AML-193 (cell line): ENCODE measurements at regions not wholly inside any gene's neighbourhood (a gene's known extent, or its start where the extent isn't known, plus 50 kb on each side); places are given as distances from the start of the nearest gene placed in this dataset.

Experiments used
- DNase-seq, 2 experiments: peaks; one replicate each; lab custom pipeline; 2025; lab: John Stamatoyannopoulos, UW

DNA sequence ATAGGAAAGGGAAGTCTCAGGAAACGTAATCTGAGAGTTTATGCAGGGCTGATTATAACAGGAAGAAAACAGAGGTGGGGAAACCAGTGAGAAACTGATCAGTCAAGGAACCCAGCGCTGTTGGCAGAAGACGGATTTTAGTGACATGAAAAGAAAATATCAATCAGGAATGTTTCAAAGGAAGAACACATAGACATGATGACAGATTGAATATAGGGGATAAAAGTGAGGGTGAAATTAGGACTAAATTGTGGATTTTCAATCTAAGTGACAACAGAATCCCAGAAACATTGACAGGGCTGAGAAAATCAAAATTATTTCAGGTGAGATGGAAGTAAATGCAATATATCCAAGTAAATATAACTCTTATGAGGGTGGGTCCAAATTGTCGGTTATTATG lies 199.8 kb upstream of the CCDC150 start:
- no peak for DNase-seq

DNA sequence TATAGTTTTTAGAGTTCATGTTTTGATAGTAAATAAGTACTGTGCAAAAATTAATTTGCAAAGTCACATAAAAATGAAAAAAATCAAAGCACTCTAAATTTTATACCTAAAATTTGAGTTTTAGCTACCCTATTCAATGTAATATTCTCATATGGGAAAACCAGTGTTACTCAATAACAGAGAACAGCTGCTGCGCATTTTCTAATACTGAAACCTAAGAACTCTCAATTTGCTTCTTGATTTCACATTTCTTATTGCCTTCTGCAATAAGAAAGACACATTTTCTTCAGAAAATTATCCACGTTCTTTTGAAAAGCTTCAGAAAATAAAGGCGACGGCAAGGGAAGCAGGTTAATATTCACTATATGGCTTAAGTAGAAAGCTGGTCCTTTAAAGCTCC lies 199.1 kb upstream of the CCDC150 start:
- DNase-seq: no peak

DNA sequence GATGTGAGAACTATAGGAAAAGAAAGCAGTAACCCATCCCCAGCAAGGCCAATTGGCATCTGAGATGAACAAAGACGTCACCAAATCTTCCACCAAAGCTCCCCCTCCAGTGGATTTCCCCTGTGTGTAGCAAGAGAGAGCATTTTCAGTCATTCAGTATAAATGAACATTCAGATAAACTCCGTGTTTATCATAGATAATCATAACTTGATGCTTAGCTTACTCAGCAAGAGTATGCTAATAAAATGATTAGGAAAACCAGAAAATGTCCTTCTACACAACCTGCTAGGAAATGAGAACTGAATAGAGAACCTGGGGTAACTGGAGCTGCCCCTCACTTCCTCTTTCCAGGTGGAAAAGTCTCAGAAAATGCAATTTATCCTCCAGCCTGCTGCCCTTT lies 198.0 kb upstream of the CCDC150 start:
- DNase-seq: no peak

DNA sequence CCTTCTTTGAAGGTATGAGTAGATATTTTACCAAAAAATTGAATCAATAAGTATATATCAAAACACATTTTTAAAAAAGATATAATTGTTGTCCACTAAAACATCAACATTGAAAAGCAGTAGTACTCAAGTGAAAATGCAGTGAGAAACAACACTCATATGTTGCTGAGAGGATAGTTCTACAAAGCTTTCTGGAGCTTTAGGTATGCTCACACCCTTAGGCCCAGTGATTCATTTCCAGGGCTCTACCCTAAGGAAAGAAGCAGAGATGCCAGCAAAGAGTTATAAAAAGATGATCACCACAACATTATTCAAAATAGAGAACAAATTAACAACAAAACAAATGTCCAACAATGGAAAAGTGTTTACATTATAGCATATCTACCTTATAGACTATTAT lies 197.3 kb upstream of the CCDC150 start:
- DNase-seq: no peak

DNA sequence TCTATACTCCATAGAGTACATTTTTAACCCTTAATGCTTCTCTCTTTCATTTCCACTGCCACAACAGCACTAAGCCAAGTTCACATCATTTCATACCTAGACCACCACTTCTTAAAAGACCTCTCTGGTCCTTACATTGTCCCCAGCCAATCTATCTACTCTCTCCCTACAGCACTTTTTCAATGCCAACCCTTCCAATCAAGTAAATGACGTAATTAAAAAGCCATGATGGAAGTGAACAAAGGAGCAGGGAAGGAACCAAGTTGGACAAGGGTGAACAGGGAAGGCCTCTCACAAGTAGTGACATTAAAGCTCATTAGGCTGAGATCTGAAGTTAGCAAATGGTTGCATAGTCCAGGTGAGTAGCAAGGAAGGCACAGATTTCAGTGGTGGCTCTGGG lies 195.1 kb upstream of the CCDC150 start:
- DNase-seq: no peak

DNA sequence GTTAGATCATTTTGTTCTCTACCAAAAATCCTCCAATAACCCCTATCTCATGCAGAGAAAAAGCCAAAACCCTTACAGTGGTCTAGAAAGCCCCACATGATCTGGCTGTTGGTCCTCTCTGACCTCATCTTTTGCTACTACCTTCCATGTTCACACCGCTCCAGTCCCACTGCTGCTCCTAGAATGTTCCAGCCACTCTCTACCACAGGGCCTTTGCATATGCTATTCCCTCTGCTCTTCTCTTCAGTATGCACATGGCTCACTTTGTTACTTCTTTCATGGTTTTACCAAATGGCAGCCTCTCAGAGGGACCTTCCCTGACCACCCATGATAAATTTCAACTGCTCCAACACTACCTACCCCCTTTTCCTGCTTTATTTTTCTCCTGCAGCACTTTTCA lies 193.5 kb upstream of the CCDC150 start:
- no peak for DNase-seq

DNA sequence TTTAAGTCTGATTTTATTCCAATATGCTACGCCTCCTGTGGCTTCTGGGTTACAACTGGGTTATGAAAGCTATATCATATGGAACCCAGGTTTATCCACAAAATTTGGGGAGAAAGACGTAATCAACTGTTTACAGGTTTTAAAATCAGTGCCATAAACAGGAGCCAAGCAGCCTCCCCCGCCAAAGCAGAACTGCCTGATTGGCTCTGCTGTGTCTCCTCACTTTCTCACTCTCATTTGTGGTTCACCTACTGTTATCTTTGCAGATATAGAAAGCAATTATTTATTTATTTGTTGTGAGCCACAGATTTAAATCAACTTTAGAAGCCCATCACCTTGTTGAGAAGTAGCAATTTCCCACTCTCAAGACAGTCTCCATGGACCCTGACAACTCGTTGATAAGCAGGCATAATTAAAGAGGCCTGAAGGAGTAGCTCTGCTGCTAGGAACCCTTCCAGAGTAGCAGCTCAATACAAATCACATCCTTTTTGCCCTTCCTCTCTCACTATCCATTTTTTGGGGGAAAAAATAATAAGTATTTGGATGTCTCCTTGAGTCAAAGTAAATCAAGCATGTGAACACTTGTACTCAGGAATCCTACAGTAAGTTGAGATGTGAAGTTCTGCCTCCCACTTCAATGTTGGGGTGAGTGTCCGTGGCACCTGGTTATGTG lies 191.0 kb upstream of the CCDC150 start:
- no peak for DNase-seq

DNA sequence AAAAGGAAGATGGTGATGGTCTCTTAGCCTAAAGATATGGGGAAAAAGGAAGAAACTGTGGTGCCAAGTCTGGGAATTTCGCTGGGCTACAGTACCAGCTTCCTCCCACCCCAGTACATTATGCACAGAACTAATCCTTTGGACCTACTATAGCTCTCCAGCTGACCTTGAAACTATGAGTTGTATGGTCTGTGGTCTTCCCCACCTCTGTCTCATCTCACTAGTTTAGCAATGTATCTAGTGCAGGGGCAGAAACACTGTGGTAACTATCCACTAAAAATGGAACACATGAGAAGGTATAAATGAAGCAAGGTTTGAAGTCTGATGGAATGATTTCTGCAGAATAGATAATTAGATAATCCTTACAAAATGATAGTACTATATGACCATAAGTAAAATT lies 190.4 kb upstream of the CCDC150 start:
- DNase-seq: no peak

DNA sequence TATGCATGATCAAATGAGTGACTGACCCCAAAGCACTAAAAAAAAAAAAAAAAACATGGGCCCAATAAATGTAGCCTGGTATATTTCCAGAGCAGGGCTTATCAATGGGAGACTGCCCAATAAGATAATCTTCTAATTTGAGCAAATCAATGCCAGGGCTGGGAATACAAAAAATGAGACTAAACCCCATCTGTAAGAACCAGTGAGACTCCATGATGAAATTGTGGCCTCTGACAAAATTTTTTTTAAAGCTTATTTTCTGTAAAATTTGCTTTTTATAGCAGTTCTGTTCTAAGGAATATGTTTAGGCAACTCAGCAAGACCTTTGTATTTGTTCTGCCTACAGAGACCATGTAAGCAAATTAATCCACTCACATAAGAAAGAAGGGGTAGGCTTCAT lies 186.8 kb upstream of the CCDC150 start:
- no peak for DNase-seq

DNA sequence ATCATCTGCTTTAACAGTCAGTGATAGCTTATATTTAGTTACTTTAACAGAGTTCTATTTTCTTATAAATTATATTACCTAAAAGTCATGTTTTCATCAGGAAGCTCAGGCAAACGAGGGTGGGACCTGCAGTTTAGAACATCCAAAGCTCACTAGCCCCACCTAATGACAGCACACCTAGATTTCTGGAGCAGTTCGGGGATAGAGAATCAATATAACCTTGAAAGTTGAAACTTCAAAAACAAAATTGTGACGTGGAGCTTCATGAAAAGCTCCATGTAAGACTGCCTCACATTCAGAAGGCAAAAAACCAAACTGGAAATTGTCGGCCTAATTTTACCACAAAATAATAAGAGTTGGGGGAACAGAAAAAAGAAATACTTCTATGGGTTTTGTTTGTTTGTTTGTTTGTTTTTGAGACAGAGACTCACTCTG lies 185.9 kb upstream of the CCDC150 start:
- DNase-seq: peak; percentile 22 to 58

DNA sequence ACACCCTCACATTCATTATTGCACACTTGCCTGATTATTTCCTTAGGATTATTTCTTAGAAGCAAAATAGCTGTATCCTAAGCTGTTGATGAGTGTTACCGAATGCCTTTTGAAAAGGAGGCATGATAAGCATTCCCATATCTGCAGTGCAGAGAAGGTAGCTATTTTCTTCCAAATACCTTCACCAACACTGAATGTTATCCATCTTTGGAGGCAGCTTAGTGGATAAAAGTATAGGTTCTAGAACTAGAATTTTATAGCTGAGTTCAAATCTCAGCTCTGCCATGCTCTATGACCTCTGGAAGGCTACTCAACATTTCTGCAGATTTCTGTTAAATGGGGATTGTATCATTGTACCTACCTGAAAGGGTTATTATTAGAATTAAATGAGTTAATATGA lies 185.0 kb upstream of the CCDC150 start:
- DNase-seq: no peak

DNA sequence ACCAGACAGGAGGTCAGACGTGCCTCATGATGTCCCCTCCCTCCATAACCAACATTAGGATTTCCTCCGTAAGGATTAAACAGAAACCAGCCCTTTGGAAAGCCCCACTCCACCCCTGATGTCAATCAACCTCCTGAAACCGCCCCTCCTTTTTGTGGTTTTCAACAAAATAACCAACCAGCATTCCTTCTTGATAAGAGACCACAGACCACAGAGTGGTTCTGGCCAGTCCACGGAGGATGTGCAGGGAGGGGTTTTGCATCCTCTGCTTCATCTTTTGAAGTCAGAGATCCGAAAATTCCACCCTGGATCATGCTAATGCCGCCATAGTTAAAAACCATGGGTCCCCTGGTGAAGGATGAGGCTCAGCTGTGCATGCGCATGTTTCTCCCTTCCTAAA lies 180.0 kb upstream of the CCDC150 start:
- DNase-seq: no peak

DNA sequence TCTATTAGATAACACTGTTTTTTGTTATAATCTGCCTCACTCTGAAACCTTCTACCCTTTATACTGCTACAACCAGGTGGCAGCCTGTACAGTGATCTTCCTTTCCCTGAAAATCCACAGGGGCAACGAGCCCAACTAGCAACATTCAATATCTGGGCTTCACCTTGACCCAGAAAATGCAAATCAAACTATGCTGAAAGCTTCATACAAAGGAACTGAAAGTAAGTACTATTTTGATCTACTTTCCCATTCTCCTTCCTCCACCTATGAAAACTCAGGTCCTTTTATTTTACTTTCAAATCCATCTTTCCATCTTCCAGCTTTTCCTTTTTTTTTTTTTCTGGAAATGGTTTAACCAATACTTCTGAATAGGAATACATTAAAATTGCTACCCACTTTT lies 175.8 kb upstream of the CCDC150 start:
- no peak for DNase-seq

DNA sequence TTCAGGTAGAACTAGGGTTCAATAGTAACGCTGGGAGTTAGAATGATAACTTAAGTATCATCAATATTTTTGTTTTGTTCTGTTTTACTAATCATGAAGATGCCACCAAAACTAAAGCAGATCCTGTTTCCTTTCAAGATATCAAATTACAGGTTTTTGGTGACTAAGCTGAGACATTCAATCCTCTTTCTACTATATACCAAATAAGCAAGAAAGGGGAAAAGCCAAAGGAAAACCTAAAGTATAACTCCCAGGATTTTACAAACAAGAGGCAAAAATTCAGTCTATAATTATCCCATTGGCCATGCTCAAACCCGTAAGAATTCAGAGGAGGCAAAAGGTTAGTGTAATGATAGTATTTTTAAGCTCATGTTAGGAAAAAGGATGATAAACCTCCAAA lies 175.2 kb upstream of the CCDC150 start:
- no peak for DNase-seq

DNA sequence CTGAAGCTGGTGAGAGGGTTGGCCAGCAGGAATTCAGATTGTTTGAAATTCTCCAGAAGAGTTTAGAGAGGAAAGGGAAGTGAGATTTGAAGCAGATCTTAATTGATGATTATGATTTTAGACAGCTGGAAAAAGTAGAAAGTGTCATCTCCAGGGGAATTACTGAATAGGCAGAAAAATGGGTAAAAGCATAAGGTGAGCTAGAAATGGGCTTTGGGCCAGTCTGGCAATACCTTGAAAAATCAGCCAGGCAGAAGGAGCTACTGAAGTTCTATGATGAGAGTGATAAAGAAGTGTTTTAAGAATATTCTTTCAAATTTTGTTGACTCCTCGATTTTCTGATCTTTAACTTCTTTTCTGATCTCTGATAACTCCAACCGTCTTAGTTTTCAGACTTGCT lies 172.9 kb upstream of the CCDC150 start:
- DNase-seq: no peak

DNA sequence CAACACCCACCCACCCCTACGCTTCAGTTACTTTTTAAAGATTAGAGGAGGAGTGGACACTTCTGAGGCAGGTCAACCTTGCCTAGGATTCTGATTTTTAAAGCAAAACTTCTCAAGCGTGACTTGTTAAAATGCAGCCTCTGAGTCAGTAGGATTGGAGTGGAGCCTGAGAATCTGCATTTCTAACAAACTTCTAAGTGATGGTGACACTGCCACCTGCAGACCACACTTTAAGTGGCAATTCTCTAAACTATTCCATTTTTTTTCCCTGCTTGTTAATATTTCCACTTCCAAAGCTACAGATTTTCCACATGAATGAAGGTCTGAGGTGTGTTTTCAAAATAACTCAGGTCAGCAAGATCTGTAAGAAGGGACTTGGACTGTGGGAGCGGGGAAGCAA lies 171.1 kb upstream of the CCDC150 start:
- no peak for DNase-seq

DNA sequence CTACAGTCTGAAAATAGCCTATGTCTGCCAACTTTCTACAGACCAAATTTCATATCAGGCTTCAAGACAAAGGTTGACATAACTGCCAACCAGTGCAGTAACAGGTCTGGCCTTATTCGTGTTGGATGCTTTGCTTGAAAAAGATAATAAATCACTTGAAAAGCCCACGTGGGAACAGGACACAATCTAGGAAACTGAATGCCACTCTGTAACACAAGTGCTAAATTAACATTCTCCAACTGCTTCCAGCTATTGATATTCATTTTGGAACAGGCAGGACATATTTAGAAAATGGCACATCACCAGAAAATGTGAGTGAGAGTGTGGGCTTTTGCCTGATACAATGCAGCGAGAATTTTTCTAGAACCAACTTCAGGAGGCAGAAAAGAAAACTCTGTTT lies 165.9 kb upstream of the CCDC150 start:
- DNase-seq: no peak

DNA sequence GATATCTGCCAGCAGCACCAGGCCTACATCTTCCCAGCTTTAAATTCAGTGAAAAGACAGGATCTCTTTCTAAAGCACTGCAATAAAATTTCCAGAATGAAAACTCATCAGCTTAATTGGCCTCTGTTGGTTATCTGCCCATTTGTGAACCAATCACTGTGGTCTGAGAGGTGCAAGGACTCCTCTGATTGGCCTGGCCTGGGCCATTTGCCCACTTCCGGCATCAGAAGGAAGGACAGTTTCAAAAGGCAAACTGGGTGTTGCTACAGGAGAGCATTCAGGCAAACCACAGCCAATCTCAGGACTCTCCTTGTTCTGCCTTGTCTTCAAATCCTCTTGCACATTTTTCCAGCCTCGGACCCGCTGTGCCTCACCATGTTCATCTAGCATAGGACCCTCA lies 163.9 kb upstream of the CCDC150 start:
- DNase-seq: no peak

DNA sequence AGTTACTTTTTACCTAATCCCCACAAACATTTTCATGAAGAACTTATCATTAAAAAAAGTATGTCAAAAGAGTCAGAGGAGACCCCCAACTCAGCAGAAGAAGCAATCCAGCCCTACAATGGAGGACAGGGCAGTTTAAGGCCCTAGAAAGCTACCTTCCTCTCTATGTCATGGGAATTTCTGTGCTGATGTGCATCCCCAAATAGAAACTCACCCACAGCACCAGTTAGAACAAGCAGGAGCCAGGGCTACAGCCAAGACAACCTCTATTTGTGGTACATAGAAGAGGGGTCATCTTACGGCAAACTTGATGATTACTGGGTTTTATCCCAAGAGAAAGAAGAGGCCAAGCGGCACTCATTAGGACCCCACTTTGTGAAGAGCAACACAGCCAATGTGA lies 160.9 kb upstream of the CCDC150 start:
- no peak for DNase-seq

DNA sequence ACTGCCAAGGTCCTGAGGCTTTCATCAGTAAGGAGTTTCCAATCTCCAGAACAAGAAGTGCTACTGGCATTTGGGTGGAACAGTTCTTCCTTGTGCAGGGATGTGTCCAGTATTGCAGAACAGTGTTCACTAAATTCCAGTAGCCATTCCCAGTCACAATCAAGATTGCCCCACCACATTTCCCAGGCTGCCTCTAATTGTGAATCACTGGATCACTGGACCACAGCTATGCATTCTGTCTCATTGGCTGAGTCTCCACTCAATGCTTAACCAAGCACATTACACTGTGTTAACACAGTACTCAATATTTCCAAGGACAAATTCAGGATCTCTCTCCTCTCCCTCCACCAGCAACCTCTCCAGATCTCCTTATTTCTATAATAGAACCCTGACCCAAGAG lies 160.2 kb upstream of the CCDC150 start:
- no peak for DNase-seq

DNA sequence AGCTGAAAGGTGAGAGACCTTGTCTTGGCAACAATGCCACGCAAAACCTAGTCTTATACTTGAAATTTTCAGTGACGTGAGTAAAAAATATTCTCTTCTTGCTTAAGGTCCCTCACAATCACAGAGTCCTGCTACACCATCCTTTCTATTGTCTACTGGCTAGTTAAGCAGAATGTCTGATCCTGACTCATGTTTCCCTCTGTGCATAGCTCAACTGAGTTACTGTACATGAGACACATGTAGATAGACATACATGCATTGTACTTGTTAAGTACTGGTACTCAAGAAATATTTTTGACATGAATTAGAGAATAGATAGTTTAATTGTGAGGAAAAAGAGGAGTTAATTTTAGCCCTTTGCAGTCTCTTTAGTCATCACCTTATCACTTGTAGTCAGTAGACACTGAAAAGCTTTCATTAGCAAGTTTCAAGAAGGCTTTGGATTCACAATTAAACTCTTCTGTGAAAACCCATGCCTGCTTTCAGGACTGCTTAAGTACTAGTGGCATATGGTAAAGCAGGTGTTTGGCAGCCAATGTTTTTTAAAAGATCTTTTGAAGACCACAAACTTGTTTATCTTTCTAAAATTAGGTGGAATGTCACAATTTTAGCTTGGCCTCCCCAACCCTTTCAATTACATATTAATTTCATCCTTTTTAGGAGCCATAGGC lies 158.7 kb upstream of the CCDC150 start:
- DNase-seq: no peak

DNA sequence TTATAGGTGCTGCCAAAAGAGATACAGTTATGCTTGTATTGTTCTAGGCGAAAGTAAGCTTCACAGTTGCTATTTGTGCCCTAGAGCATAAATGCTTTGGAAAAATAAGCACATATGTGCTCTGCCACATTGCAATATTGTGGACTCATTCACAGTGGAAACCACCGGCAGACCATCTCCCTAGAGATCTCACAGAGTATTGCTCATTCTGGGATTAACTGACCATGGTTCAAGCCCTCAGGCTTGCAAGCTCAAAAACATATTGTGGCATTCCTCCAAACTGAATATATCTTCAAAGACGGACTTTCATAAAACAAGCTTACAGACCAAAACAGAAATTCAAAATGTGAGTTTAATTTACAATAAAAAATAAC lies 158.2 kb upstream of the CCDC150 start:
- no peak for DNase-seq

DNA sequence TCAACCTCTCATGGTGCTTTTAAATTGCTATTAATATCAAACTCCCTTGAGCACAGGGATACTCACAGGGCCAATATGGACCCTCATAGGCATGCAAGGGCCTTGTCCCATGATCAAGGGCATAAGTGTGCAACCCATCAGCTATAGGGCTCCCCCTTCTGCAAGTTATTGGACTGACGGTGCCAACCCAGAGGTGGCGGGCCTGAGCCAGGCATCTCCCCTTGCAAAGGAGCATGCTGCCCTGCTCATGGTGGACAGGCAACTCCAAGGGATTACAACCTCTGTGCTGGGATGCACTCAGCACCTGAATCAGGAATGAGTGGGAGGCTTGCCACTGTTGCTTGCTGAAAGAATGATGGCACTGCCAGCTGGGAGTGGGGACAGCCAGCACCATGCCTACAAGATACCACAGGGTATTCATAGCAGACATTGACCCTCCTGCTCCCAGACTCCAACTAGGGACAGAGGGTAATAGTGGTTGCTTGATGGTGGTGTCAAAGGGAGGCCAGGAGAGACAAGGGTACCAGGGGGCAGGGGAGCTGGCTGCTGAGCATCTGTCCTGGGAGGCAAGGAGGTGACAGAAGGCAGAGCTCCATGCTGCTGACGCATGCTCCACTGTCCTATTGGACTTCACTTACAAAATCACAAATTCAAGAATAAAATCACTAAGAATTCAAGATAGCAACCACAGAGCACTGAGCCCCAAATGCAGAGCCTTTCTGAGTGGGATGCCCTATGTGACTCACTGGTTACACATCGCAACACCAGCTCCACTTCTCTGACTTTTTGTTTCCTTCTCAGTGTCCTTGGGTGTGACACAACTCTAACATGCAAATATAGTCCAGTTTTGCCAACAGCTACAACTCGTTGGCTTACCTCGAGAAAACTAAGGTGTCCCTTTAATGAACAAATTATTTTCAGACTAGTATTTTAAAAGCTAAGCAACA lies 157.1 kb upstream of the CCDC150 start:
- DNase-seq: no peak
